ENCODE measurements at regions not wholly inside any gene's neighbourhood (a gene's known extent, or its start where the extent isn't known, plus 50 kb on each side); places are given as distances from the start of the nearest gene placed in this dataset.
"Not testable (repeated sequence)": the region's sequence is repeated elsewhere in the genome, so short reads cannot be mapped to it uniquely, and the experiment has no call there.

DNA sequence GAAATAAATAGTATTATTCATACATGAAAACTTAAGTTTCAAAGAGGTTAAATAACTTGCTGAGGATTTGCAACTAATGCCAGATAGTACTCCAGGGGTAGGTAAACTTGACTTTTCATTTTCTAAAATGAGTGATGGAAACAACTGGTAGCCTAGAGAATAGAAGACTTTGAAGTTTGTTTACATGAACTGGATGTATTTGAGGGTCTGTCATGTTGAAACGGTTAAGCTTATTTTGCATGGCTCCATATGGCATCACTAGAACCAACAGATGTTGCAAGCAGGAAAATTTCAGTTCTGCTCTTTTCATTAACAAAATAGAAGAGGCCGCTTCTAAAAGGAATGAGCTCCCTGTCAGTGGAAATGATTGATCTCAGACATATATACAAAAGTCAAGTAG lies 105.1 kb upstream of the SGCD start:
- DNase-seq, result peak; percentile 89

DNA sequence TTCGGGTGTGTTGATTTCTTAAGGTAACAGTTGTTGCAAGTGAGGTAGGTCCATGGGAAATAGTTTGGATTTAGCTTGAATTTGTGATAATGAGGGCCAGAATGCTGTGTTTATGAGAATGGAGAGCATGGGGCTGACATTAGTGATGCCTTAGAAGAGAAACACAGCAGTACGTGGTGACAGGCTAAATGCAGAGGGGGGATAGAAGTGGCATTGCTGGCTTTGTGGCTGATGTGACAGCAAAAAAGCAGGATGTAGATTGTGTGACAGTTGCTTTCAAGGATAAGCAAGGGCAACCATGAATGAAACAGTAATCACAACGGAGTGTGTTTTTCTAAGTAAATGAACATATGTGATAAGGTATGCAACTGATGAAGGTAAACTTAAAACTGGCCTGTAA lies 103.4 kb upstream of the SGCD start:
- DNase-seq, result peak; percentile 42

DNA sequence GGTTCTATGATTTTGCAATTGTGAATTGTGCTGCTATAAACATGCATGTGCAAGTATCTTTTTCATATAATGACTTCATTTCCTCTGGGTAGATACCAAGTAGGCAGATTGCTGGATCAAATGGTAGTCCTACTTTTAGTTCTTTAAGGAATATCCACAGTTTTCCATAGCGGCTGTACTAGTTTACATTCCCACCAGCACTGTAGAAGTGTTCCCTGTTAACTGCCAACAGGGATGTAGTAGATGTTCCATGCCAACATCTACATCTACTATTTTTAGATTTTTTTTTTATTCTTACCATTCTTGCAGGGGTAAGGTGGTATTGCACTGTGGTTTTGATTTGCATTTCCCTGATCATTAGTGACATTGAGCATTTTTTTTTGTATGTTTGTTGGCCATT lies 100.5 kb upstream of the SGCD start:
- not testable (repeated sequence) for DNase-seq

DNA sequence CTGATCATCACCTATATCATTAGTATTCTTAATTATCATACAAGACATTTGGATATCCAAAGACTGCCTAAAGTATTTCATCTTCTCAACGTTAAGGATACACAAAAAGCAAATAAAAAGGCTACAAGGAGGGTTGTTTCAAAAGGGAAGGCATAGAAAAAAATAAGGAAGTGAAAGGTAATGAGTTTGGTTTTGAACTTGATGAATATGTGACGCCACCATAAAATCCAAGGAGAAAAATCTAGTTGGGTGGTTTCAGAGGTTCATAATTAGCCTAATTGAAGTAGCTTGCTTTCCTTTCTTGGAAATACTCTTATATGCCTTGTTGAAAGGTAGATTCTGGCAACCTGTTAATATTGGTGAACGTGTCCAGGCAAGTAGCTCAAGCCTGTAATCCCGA lies 96.1 kb upstream of the SGCD start:
- DNase-seq, result no peak

DNA sequence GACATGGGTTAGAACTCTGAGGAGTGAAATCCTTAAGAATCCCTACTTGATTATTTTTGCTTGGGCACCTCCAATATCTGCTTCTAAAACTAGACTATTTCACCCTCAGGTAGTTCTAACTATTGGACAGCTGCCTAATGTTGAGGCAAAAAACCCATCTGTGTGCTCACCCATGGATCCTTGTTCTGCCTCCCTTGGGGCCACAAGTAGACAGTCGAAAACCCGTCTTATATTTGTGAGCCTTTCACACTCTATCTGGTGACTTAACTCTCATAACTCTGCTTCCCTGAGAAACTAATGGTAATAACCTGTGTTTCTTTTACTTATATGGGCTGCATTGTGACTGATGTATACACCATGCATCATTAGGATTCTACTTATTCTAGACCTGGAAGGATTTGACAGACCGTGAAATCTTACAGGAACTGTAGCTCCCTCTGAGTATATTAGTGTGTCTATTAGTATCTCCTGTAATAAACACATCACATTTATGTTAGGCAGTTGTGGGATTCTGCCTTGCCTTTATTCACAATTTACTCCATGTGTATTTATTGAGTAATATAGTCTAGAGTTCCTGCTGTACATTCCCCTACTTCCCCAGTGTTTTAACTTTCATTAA lies 94.6 kb upstream of the SGCD start:
- no peak for DNase-seq

DNA sequence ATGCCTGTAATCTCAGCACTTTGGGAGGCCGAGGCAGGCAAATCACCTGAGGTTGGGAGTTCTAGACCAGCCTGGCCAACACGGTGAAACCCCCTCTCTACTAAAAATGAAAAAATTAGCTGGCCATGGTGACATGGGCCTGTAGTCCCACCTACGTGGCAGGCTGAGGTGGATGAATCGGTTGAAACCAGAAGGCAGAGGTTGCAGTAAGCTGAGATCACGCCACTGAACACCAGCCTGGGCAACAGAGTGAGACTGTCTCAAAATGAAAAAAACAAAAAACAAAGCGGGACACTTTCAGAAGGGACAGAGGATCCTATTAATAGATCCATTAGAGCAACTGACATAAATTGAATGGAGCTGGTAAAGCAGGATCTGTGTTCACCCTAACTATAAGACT lies 89.6 kb upstream of the SGCD start:
- DNase-seq, result no peak

DNA sequence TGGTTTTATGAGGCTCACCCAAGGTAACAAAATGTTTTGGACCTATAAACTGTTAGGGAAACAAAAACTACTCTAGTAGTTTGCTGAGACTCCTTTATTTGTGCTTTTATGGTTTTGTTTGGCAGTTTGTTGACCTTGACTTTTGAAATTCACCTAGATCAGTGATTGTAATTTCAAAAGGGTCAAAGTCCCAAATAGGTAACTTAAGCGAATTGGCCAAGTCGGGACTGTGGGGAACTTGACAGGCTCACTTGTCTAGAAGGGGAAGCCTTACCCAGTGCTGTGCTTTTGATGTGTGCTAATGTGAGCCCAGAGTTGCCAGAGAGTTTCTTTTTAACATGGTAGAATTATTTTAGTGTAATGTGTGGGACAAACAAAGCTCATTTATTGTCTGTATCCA lies 87.2 kb upstream of the SGCD start:
- DNase-seq, result no peak

DNA sequence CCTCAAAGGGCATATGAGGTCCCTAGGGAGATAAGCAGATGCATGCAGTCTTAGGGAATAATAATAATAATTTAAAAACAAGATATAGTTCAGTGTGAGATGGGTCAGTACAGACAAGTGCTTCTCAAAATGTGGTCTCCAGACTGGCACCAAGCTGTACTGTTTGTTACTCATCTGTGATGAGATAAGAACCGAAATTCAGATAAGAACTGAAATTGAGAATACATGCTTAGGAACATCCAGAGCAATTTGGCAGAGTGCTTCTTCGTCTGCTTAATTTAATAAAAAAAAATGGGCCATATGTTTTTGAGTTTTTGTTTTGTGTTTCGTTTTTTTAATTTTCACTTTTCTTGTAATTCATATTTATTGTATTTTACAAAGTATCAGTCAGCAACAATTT lies 86.5 kb upstream of the SGCD start:
- DNase-seq, result peak; percentile 18

DNA sequence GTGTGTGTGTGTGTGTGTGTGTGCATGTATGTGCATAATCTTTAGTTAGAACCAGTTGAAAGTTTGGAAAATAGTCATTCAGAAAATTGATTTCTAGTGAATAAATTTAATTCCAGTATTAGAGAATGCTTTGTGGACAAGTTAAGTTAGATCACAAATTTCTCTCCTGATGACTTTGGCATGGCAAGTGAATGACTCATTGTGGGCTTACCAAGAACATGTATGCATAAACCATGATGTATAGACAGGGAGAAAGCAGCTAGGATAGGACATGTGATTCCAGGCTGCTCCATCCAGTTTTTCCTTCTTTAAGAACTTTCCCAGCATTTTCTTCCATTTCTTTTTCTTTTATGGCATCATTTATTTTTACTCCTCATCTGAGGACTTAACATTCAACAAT lies 85.7 kb upstream of the SGCD start:
- DNase-seq, result peak; percentile 22

DNA sequence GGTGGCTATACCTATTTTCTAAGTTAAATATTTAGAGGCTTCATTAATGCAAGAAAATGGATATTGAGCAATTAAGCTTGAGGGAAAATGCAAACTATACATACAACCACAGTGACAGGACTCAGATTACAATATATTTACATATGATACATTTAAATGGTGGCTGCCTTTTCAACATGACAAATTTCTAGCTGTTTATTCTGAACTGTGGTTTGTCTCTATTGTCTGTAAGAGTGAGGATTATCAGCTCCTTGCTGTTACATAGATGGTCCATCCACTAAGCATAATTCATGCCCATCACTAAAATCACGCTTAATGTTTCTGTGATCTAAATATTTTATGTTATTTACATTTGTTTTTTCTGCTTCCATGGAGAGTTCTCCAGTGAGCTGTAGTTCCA lies 81.1 kb upstream of the SGCD start:
- DNase-seq, result no peak

DNA sequence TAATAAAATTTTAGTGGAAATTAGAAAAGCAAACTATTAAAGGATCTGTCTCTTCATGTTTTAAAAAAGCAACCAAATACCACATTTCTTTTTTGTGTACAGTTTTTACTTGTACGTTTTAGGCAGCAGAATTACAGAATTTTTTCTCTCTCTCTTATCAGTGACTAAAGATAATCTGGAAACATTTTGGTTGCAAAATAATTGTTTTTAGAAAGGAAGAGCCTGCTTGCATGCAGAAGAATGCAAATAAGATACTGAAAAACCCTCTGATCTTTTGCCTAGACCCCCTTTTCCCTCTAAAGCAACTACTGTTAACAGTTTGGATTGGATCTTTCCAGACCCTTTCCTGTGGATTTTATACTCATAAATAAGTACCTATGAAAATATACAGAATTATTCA lies 75.9 kb upstream of the SGCD start:
- DNase-seq, result no peak

DNA sequence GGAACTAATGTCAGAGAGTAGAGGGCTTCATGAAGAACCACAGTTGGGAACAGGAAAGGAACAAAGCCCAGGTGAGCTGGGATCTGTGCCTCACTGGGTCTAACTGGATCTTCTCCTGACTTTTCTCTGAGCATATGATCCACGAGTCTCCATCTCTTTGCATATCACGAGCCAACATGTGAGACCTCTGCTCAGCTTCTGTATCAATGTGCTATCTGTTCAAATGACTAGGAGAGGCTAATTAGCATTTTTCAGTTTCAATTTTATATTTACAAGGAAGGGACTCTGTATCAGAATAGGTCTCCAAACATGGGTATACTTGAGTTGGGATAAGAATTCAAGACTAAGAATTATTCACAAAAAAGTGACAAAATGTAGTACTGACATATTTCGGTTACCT lies 73.8 kb upstream of the SGCD start:
- DNase-seq, result no peak

DNA sequence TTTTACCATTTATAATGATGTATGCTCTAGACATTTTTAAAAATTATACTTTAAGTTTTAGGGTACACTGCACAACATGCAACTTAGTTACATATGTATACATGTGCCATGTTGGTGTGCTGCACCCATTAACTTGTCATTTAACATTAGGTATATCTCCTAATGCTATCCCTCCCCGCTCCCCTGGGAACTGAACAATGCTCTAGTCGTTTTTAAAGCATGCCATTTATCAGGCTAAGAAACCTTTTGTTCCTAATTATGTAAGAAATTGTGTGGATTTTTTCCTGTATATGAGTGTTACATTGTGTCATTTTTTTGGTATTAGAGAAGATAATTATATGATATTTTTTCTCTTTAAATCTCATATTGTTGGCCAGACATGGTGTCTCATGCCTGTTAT lies 72.8 kb upstream of the SGCD start:
- DNase-seq, result no peak

DNA sequence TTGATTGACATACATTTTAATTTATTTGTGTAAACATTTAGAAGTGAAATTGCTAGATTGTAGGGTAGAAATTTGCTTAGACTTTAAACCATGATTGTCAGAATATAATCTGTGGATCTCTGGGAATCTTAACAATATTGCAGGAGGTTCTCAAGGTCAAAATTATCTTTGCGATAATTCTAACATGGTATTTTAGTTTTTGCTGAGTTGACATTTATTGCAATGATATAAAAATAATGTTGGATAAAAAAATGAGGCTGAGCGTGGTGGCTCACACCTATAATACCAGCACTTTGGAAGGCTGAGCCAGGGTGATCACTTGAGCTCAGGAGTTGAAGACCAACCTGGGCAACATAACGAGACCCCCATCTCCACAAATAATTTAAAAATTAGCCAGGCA lies 70.3 kb upstream of the SGCD start:
- DNase-seq, result no peak

DNA sequence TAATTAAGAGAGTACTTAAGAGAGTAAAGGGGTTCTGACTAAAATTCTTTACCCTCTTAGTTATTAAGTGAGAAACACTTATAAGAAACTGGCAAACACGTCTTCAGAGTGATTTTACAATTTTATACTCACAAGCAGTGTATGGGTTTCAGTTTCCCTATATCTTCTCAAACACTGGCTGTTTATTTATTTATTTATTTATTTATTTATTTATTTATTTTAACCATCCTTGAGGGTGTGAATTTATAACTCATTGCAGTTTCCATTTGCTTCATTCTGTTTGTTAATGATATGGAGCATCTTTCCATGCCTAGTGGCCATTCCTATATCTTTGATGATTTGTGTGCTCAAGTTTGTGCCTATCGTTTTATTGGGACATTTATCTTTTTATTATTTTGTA lies 68.0 kb upstream of the SGCD start:
- DNase-seq, result no peak

DNA sequence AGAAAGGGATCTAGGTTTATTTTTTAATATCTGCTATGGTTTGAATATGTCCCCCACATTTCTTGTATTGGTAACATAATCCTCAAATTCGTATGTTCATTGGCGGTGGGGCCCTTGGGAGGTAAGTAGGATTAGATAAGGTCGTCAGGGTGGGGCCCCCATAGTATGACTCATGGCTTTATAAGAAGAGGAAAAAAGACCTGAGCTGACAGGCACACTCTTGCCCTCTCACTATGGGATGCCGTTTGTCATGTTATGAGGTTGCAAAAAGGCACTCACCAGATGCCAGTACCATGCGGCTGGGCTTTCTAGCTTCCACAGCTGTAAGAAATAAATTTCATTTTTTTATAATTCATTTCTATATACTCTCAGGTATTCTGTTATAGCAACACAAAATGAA lies 67.3 kb upstream of the SGCD start:
- peak; percentile 83 for DNase-seq

DNA sequence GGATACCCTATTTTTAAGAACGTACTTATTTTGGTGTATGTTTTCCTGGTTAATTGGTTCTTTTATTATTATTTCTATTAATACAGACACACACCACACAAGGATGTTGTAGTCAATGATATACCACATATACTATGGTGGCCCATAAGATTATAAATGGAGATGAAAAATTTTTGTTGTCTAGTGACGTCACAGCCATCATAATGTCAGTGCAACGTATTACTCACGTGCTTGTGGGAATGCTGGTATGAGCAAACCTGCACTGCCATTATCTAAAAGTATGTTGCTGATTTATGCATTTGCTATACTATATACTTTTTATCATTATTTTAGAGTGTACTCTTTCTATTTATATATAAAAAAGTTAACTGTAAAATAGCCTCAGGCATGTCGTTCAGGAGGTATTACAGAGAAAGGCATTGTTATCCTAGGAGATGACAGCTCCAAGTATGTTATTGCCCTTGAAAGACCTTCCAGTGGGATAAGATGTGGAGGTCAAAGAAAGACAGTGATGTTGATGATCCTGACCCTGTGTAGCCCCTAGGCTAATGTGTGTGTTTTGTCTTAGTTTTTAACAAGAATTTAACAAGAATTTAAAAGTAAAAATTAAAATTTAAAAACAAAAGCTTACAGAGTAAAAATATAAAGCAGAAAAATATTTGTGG lies 65.6 kb upstream of the SGCD start:
- no peak for DNase-seq

DNA sequence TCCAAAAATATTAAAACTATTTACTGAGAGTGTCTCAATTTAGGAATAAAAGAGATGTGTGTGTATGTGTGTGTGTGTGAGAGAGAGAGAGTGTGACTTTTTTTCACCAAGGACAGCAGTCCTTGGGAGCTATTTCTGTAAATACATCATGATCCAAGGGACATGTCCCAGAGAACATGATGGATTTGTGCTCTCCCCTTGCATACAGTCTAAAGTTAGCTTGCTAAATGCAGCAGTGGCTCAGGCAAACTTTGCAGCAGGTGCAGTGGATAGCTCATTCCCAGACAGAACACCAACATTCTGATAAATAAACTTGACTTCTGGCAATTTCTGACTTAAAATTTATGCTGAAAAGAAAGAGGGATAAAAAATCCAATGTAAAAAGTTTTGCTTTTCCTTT lies 55.4 kb upstream of the SGCD start:
- no peak for DNase-seq

DNA sequence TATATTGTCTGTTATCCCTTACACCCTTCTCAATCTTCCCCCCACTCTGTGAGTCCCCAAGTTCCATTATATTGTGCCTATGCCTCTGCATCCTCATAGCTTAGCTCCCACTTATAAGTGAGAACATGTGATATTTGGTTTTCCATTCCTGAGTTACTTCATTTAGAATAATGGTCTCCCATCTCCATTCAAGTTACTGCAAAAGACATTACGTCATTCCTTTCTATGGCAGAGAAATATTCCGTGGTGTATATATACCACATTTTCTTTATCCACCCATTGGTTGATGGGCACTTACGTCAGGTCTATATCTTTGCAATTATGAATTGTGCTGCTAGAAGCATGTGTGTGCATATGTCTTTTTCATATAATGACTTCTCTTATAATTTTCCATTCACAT lies 54.8 kb upstream of the SGCD start:
- no peak for DNase-seq

DNA sequence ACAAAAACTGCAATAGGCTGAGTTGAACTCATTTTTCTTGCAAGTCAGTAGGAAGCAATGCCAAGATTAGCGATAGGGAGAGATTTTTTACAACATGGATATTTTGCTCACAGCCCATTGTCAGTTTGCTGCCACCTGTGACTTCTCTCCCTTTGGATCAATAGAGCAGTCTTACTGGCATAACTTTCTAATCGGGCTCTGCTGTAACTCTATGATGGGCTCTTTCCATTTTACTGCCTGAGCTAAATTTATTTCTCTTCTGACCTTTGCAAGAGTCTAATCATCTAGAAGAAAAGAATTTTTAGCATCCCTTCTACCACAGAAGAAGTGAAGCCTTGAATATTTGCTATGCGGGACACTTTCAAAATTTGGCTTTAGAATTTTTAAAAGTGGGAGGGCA lies 53.6 kb upstream of the SGCD start:
- no peak for DNase-seq

DNA sequence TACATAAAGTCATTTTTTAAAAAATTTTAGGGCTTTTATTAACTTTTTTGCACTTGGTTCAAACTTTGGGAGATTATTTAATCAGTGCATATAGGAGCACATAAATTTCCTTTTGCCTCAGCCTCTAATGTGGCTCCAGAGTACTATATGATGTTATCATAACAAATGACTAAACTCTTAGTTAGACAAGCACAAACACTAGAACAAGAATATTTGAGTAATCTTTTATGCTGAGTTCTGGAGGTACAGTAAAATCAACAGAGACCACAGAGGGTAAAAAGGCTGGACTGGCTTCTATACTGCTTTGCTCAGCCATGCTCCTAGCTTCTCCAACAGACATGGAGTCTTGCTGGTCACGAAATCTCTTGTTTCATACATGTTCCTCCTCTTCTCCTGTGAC lies 52.5 kb upstream of the SGCD start:
- DNase-seq, result no peak
